GM21619 (cell line): ENCODE measurements at regions not wholly inside any gene's neighbourhood (a gene's known extent, or its start where the extent isn't known, plus 50 kb on each side); places are given as distances from the start of the nearest gene placed in this dataset.
"Not testable (repeated sequence)": the region's sequence is repeated elsewhere in the genome, so short reads cannot be mapped to it uniquely, and the experiment has no call there.

Experiments used
- ATAC-seq: cut with Tn5 transposase; IDR thresholded peaks from one replicate; pipeline ENCODE4 v1.9.1; 2021; ENCODE audit not compliant: unreplicated experiment

GRCh38 chr6:105677671-105678475 is 275.0 kb upstream of the PREP start:
- no peak for ATAC-seq

- ATAC-seq, result no peak
These were observed 274.0 kb upstream of the PREP start for GRCh38 chr6:105676857-105677256.

GRCh38 chr6:105675715-105676397 is 273.0 kb upstream of the PREP start:
- no peak for ATAC-seq

- not testable (repeated sequence) for ATAC-seq
These were observed 270.1 kb upstream of the PREP start for GRCh38 chr6:105672856-105673538.

- no peak for ATAC-seq
These were observed 266.4 kb upstream of the PREP start for GRCh38 chr6:105669232-105669631.

GRCh38 chr6:105667056-105667455 is 264.2 kb upstream of the PREP start:
- no peak for ATAC-seq

- no peak for ATAC-seq
These were observed 262.0 kb upstream of the PREP start for GRCh38 chr6:105664931-105665330.

- no peak for ATAC-seq
These were observed 249.1 kb upstream of the PREP start for GRCh38 chr6:105651969-105652368.

GRCh38 chr6:105650347-105650746 is 247.5 kb upstream of the PREP start:
- no peak for ATAC-seq

GRCh38 chr6:105649192-105649591 is 246.3 kb upstream of the PREP start:
- ATAC-seq, result no peak

GRCh38 chr6:105648276-105648675 is 245.4 kb upstream of the PREP start:
- ATAC-seq, result no peak

GRCh38 chr6:105646391-105646867 is 243.5 kb upstream of the PREP start:
- ATAC-seq, result peak; percentile 87

- ATAC-seq, result no peak
These were observed 243.1 kb upstream of the PREP start for GRCh38 chr6:105645958-105646357.

- no peak for ATAC-seq
These were observed 242.3 kb upstream of the PREP start for GRCh38 chr6:105645156-105645555.

- no peak for ATAC-seq
These were observed 241.8 kb upstream of the PREP start for GRCh38 chr6:105644691-105645090.

- peak; percentile 14 for ATAC-seq
These were observed 241.2 kb upstream of the PREP start for GRCh38 chr6:105644073-105644489.

GRCh38 chr6:105642708-105643107 is 239.8 kb upstream of the PREP start:
- no peak for ATAC-seq

GRCh38 chr6:105641504-105641903 is 238.6 kb upstream of the PREP start:
- ATAC-seq, result no peak

GRCh38 chr6:105639124-105639523 is 236.2 kb upstream of the PREP start:
- ATAC-seq, result no peak

GRCh38 chr6:105633814-105634213 is 230.9 kb upstream of the PREP start:
- ATAC-seq, result no peak

GRCh38 chr6:105628156-105628860 is 225.4 kb upstream of the PREP start:
- ATAC-seq, result no peak
